AG09319 (cell line): ENCODE measurements at regions not wholly inside any gene's neighbourhood (a gene's known extent, or its start where the extent isn't known, plus 50 kb on each side); places are given as distances from the start of the nearest gene placed in this dataset.

Experiments used
- DNase-seq: peaks from one replicate; pipeline ENCODE4 v3.0.0-alpha.2; 2010; ENCODE audit warnings: low read depth; ENCODE audit errors: extremely low read depth
- TF ChIP-seq, protein P1 (sequence below): IDR thresholded peaks from 2 replicates; pipeline ENCODE4 v1.5.1; 2011; ENCODE audit warnings: low read depth, mild to moderate bottlenecking, inconsistent platforms, low read length, moderate library complexity

DNA sequence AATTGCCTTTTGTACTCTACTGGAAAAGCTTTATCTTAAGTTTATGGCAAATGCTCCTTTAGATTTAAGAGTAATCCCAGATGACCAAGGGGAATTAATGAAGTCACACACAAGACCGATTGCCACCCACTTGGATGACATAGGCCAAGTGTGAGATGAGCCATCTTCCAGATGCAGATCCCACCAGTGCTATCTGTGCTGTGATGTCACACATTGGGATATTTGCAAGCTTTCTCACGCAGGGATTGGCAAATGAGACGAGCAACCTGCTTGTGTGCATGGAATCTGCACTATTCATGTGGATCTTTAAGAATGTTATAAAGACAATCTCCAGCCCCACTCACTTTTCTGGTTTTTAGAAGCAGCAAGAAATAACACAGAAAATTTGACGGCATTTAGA is 602.1 kb upstream of the TMEM132C start:
- TF ChIP-seq, protein P1, sequence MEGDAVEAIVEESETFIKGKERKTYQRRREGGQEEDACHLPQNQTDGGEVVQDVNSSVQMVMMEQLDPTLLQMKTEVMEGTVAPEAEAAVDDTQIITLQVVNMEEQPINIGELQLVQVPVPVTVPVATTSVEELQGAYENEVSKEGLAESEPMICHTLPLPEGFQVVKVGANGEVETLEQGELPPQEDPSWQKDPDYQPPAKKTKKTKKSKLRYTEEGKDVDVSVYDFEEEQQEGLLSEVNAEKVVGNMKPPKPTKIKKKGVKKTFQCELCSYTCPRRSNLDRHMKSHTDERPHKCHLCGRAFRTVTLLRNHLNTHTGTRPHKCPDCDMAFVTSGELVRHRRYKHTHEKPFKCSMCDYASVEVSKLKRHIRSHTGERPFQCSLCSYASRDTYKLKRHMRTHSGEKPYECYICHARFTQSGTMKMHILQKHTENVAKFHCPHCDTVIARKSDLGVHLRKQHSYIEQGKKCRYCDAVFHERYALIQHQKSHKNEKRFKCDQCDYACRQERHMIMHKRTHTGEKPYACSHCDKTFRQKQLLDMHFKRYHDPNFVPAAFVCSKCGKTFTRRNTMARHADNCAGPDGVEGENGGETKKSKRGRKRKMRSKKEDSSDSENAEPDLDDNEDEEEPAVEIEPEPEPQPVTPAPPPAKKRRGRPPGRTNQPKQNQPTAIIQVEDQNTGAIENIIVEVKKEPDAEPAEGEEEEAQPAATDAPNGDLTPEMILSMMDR: no peak
- no peak for DNase-seq

DNA sequence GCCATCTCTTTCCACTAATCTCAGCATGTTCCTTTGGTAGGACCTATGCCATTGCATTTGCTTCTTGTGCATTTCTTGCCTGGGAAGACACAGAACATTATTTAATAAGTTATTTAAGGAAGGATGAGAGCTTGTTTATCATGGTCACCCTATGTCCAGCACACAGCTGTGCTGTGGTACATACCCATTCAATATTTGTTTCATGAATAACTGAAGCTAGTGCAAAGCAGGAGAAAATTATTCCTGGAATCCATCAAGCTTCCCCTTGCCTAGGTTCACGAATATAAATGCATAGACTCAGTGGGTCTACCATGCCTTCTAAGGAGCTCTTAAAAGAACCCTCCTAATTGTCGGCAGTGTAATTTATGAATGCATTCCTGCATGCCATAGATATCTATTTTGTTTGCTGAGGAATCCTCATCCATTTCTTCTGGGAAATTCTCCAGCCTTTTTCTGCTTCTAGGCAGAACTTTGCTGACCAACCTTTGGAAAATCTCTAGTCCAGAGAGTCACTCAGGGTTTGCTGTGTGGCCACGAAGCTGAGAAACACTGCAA is 599.8 kb upstream of the TMEM132C start:
- TF ChIP-seq, protein P1: no peak
- no peak for DNase-seq

DNA sequence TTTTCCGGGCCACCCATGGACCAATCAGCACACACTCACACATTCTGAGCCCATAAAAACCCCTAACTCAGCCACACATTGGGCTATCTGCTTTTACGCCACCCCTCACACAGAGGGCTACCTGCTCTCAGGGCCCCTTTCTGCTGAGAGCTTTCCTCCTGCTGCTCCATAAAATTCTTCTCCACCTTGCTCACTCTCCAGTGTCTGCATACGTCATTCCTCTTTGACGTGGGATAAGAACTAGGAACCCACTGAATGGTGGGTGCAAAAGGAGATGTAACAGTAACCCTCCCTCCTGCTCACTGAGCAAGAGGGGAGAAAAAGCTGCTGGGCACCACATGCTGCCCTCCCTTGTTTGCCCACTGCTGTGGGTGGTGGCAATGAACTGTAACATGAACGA is 596.7 kb upstream of the TMEM132C start:
- no peak for DNase-seq
- TF ChIP-seq, protein P1: no peak

DNA sequence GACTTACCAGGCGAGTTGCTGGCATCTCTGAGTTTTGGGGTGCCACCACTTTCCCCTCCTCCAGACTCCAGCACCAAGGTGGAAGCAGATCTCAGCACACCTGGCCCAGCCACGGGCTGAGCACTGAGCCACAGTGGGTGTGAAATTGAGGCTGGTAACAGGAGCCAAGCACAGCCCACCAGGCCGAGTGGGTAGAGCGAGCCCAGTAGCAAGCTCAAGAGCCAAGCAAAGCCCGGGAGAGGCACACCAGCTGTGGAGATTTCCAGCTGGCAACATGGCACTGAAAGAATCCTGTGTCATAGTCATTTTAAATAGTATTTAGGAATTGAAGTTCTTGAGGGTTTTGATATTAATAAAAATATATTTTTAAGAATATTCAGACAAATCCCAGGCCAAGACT is 596.2 kb upstream of the TMEM132C start:
- TF ChIP-seq, protein P1: no peak
- no peak for DNase-seq

DNA sequence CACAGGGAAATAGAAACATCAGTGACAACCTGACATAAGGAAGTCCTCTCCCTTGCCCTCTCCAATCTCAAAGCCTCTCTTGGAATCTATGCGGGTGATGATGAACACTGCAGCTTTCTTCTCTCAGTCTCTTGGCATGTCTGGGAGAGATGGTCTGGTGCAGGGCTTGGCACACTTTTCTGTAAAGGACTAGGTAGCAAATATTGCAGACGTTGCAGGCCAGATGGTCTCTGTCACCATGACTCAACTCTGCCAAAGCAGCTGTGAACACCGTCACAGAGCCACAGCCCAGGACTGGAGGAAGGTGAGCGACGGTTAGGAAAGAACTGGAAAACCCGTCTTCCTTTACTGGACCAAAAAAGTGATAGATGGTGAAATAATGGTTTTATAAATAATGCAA is 591.0 kb upstream of the TMEM132C start:
- TF ChIP-seq, protein P1: no peak

DNA sequence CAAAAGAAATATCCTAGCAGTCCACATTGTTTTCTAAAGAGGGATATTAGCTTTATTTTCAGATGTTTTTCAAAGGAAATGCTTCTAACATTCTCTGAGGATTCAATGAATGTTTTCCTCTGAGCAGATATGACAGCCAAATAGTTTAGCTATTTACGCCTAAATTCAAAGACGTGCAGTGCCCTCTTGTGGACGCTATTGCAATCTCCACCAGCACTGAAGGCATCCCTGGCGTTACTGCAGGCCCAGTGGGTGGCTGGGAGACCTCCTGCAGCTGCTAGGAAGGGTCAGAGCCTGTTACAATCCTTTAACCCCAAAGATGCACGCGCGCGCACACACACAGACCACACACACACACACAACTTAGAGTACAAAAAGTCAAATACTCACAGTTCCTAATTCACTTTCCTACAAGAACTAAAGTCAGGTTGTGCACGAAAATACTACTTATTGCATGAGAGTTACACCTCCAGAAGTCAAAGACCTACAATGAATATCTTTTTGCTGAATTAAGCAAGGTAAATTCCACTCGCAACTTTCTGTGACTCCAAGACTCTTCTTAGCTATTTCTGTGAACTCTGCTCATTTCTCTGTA is 589.3 kb upstream of the TMEM132C start:
- TF ChIP-seq, protein P1: peak; percentile 91
- peak; percentile 60 for DNase-seq

More for the DNA sequence above, 591.0 kb upstream of the TMEM132C start:
- DNase-seq: no peak

DNA sequence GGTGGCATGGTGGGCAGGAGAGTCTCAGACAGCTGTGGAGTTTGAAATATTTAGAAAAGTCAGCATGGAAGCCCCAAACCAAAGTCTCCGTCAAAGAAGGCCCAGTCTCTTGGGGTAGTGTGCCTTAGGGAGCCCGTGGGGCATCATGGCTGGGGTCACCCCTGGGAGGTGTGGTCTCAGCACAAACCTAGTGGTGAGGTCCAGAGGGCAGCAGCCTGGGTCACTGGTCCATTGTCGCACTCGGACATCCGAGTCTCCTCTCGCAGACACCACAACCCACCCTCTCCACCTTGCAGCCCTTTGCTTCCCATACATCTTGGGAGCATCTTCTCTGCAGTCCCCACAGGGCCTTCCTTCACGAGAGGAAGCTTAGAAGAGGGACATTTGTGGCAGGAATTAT is 588.0 kb upstream of the TMEM132C start:
- TF ChIP-seq, protein P1: no peak
- no peak for DNase-seq
